Body of pancreas (tissue), 4 donors: ENCODE measurements at regions not wholly inside any gene's neighbourhood (a gene's known extent, or its start where the extent isn't known, plus 50 kb on each side); places are given as distances from the start of the nearest gene placed in this dataset.

Source experiments
- POLR2A ChIP-seq, 3 donors: fragments of 450-650 bp; IDR thresholded peaks; one replicate each; pipeline ENCODE4 v1.6.1; 2016; ENCODE audit warnings: antibody characterized with exemption in 3 of 3, mild to moderate bottlenecking in 2 of 3
- TF ChIP-seq, protein P1 (sequence below), 7 experiments: fragments of 450-650 bp in 4 of 7; fragments of 200-600 bp in 3 of 7; sonication (generic) in 3 of 7; IDR thresholded peaks; one replicate each; pipeline ENCODE4 v1.5.1; 2016 to 2019; ENCODE audit warnings: antibody characterized with exemption in 7 of 7

DNA sequence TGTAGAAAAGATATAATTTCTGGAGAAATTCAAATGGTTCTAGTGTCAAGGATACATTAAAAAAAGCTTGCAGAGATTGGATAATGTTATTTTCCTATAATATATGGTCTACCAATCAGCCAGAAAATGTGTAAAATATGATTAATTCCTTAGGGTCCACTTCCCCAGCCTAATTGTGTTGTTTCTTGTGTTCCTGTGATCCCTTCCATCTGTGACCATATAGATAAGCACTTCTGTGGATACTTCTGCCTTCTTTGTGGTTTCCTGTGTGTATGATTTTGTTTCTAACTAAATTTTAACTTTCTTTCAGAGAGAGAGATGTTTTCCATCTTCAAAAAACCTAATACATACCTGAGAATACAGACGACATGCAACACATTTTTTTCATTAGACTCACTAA is 367.1 kb upstream of the PIK3C3 start:
- TF ChIP-seq, protein P1, sequence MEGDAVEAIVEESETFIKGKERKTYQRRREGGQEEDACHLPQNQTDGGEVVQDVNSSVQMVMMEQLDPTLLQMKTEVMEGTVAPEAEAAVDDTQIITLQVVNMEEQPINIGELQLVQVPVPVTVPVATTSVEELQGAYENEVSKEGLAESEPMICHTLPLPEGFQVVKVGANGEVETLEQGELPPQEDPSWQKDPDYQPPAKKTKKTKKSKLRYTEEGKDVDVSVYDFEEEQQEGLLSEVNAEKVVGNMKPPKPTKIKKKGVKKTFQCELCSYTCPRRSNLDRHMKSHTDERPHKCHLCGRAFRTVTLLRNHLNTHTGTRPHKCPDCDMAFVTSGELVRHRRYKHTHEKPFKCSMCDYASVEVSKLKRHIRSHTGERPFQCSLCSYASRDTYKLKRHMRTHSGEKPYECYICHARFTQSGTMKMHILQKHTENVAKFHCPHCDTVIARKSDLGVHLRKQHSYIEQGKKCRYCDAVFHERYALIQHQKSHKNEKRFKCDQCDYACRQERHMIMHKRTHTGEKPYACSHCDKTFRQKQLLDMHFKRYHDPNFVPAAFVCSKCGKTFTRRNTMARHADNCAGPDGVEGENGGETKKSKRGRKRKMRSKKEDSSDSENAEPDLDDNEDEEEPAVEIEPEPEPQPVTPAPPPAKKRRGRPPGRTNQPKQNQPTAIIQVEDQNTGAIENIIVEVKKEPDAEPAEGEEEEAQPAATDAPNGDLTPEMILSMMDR (IDR thresholded peaks at IDR 0.05) = no peak
- TF ChIP-seq POLR2A (IDR thresholded peaks at IDR 0.05) = no peak
